ENCODE measurements at regions not wholly inside any gene's neighbourhood (a gene's known extent, or its start where the extent isn't known, plus 50 kb on each side); places are given as distances from the start of the nearest gene placed in this dataset.

DNA sequence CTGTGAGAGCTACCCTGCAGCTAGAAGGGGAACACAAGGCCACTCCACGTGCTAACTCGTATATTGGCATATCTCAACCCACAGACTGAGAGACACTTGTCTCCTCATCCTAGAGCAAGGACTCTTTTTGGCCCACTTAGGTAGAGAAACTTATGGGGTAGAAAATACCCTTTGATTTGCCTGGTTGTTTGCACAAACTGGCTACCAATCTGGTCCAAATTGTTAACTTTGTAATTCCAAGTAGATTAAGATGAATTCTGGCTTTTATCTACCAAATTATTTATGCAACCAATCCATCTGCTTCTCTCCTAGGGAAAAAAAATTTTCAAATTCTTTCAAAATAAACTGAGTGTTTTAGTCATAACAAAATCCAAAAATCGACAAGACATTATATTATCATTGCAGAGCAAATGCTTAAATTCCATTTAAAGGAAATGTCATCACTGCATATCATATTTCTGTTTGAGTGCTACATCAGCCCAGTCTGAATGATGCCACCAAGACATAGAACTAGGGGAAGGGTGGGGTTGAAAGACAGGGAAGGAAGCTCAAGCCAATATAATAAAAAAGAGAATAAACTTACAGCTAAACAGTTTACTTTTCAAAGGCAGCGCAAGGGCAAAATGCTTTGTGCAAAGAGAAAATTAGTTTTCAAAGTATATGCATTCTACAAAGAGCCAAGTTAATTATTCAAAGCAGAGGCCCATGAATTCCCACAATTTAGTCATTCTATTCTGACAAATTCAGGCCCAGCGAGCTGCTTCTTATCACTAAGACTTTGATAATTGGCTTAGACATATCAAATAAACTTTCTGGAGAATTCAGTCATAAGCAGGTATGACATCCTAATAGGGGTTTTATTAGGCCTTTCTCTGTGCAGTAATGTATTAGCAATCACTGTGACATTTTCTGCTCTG is 198.0 kb downstream of the CAAP1 start (continued):
- TF ChIP-seq, protein P1, sequence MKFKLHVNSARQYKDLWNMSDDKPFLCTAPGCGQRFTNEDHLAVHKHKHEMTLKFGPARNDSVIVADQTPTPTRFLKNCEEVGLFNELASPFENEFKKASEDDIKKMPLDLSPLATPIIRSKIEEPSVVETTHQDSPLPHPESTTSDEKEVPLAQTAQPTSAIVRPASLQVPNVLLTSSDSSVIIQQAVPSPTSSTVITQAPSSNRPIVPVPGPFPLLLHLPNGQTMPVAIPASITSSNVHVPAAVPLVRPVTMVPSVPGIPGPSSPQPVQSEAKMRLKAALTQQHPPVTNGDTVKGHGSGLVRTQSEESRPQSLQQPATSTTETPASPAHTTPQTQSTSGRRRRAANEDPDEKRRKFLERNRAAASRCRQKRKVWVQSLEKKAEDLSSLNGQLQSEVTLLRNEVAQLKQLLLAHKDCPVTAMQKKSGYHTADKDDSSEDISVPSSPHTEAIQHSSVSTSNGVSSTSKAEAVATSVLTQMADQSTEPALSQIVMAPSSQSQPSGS (IDR thresholded peaks at IDR 0.05; ENCODE audit: low read length): no peak
- TF ChIP-seq RFX5 (IDR thresholded peaks at IDR 0.05; ENCODE audit: borderline replicate concordance, low read depth, low read length) (no peak), JUN (IDR thresholded peaks at IDR 0.05; ENCODE audit: low read depth, low read length) (no peak), CTBP2 (IDR thresholded peaks at IDR 0.05; ENCODE audit: borderline replicate concordance, insufficient read depth, insufficient read length, low read length) (no peak), KDM5A (IDR thresholded peaks at IDR 0.05; ENCODE audit: low read length) (no peak), MAX (IDR thresholded peaks at IDR 0.05) (no peak), RNF2 (IDR thresholded peaks at IDR 0.05; ENCODE audit: borderline replicate concordance, low read depth, low read length, missing control alignments, poor library complexity, severe bottlenecking) (no peak), KDM4A (IDR thresholded peaks at IDR 0.05; ENCODE audit: low read depth, low read length, severe bottlenecking) (no peak)
